Astrocyte (in vitro differentiated cells and primary cell): ENCODE measurements at regions not wholly inside any gene's neighbourhood (a gene's known extent, or its start where the extent isn't known, plus 50 kb on each side); places are given as distances from the start of the nearest gene placed in this dataset.

Experiments
- EZH2 ChIP-seq: IDR thresholded peaks from 2 replicates; pipeline ENCODE4 v1.6.1; 2012; ENCODE audit warnings: mild to moderate bottlenecking, low read length, inconsistent platforms; ENCODE audit not compliant: insufficient read depth
- TF ChIP-seq, protein P1 (sequence below): IDR thresholded peaks from 2 replicates; pipeline ENCODE4 v1.5.1; 2011; ENCODE audit warnings: low read depth, mild to moderate bottlenecking, inconsistent platforms, low read length, moderate library complexity; ENCODE audit not compliant: insufficient read depth

DNA sequence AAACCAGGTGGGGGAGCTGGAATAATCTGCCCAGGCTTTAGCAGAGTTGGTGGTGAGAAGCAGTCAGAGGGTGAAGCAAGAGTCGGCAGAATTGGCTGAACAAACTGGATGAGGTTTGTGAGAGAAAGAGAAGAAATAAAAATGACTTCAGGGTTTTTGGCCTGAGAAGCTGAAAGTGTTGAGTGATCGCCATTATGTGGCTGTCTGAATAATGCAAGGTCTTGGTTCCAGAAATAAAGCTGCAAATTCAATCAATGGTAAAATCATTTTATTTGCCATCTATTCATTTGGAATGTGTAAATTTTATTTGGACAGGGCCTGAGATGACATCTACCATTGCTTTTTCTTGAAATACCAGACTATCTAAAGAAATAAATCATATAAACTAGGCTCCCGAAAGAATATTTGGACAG lies 50.4 kb upstream of the DAB2 start:
- TF ChIP-seq EZH2, result no peak
- TF ChIP-seq, protein P1, sequence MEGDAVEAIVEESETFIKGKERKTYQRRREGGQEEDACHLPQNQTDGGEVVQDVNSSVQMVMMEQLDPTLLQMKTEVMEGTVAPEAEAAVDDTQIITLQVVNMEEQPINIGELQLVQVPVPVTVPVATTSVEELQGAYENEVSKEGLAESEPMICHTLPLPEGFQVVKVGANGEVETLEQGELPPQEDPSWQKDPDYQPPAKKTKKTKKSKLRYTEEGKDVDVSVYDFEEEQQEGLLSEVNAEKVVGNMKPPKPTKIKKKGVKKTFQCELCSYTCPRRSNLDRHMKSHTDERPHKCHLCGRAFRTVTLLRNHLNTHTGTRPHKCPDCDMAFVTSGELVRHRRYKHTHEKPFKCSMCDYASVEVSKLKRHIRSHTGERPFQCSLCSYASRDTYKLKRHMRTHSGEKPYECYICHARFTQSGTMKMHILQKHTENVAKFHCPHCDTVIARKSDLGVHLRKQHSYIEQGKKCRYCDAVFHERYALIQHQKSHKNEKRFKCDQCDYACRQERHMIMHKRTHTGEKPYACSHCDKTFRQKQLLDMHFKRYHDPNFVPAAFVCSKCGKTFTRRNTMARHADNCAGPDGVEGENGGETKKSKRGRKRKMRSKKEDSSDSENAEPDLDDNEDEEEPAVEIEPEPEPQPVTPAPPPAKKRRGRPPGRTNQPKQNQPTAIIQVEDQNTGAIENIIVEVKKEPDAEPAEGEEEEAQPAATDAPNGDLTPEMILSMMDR, result no peak
